HFF-Myc (cell line): ENCODE measurements at regions not wholly inside any gene's neighbourhood (a gene's known extent, or its start where the extent isn't known, plus 50 kb on each side); places are given as distances from the start of the nearest gene placed in this dataset.

Experiments
- DNase-seq: peaks from one replicate; pipeline ENCODE4 v3.0.0-alpha.2; 2011; ENCODE audit warnings: low read depth; ENCODE audit errors: extremely low read depth
- H3K4me3 ChIP-seq: replicated peaks from 2 replicates; pipeline ENCODE4 v1.5.1; 2011; ENCODE audit warnings: low read depth, mild to moderate bottlenecking, control low read depth, low read length
- CTCF ChIP-seq: IDR thresholded peaks from 2 replicates; pipeline ENCODE4 v1.5.1; 2012; ENCODE audit warnings: mild to moderate bottlenecking, low read depth, low read length, control low read depth; ENCODE audit errors: missing control alignments

GRCh38 chr14:85334316-85334715 is 195.6 kb upstream of the FLRT2 start:
- no peak overlapping the region for H3K4me3 ChIP-seq
- DNase-seq, result no peak
- no peak for TF ChIP-seq CTCF

- no peak overlapping the region for H3K4me3 ChIP-seq
- DNase-seq, result no peak
- TF ChIP-seq CTCF, result no peak
Observed at GRCh38 chr14:85336257-85336656, 193.7 kb upstream of the FLRT2 start.

- no peak overlapping the region for H3K4me3 ChIP-seq
- TF ChIP-seq CTCF, result no peak
- no peak for DNase-seq
Observed at GRCh38 chr14:85336817-85337216, 193.1 kb upstream of the FLRT2 start.

- no peak for DNase-seq
- TF ChIP-seq CTCF, result no peak
- H3K4me3 ChIP-seq, result no peak overlapping the region
Observed at GRCh38 chr14:85338895-85339294, 191.0 kb upstream of the FLRT2 start.

GRCh38 chr14:85342858-85343607 is 186.9 kb upstream of the FLRT2 start:
- no peak for TF ChIP-seq CTCF
- DNase-seq, result no peak
- H3K4me3 ChIP-seq, result no peak overlapping the region

- TF ChIP-seq CTCF, result no peak
- no peak overlapping the region for H3K4me3 ChIP-seq
- DNase-seq, result no peak
Observed at GRCh38 chr14:85344171-85344570, 185.8 kb upstream of the FLRT2 start.
